ENCODE measurements at regions not wholly inside any gene's neighbourhood (a gene's known extent, or its start where the extent isn't known, plus 50 kb on each side); places are given as distances from the start of the nearest gene placed in this dataset.

DNA sequence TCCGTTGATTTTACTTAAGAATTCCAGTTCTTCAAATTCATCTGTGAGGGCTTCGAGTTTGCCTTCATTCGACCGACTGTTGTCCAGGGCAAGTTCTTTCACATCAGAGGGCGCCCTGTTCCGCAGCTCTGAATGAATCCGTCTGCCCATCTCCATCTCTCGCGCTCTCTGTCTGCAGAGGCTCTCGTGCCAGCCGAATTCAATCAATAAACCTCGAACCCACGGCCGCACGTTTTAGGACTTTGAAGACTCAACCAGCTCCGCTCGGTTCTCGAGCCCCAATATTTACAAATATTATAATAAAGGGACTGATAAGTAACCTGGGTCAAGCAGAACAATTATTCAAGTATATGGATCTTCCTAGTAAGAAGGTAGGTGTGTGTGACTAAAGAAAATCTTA lies 556.4 kb upstream of the SMIM31 start:
- TF ChIP-seq, protein P1, sequence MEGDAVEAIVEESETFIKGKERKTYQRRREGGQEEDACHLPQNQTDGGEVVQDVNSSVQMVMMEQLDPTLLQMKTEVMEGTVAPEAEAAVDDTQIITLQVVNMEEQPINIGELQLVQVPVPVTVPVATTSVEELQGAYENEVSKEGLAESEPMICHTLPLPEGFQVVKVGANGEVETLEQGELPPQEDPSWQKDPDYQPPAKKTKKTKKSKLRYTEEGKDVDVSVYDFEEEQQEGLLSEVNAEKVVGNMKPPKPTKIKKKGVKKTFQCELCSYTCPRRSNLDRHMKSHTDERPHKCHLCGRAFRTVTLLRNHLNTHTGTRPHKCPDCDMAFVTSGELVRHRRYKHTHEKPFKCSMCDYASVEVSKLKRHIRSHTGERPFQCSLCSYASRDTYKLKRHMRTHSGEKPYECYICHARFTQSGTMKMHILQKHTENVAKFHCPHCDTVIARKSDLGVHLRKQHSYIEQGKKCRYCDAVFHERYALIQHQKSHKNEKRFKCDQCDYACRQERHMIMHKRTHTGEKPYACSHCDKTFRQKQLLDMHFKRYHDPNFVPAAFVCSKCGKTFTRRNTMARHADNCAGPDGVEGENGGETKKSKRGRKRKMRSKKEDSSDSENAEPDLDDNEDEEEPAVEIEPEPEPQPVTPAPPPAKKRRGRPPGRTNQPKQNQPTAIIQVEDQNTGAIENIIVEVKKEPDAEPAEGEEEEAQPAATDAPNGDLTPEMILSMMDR (IDR thresholded peaks at IDR 0.05; ENCODE audit: low read depth, low read length): no peak
- DNase-seq (ENCODE audit: extremely low read depth, low read depth): no peak

DNA sequence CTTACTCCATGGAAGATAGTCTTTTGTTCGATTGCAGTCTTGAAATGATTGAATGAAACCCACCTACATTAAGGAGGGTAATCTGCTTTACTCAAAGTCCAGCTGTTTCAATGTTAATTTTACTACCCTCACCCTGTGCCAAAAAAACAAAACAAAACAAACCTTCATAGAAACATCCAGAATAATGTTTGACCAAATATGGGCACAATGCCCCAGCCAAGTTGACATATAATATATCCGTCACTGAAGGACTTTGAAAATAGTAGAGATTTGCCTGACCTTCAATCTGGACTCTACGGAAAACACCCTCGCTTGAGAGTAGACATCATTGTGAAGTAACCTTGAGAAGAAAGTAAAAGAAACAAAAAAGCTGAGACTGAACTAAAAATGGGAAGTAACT lies 550.5 kb upstream of the SMIM31 start:
- TF ChIP-seq, protein P1 (IDR thresholded peaks at IDR 0.05; ENCODE audit: low read depth, low read length): no peak
- DNase-seq (ENCODE audit: extremely low read depth, low read depth): no peak

- no peak for DNase-seq (ENCODE audit: extremely low read depth, low read depth)
- TF ChIP-seq, protein P1 (IDR thresholded peaks at IDR 0.05; ENCODE audit: low read depth, low read length): no peak
Measured at GRCh38 chr4:164204434-164204833, 549.5 kb upstream of the SMIM31 start.

GRCh38 chr4:164207460-164207859 lies 546.5 kb upstream of the SMIM31 start:
- no peak for DNase-seq (ENCODE audit: extremely low read depth, low read depth)
- TF ChIP-seq, protein P1 (IDR thresholded peaks at IDR 0.05; ENCODE audit: low read depth, low read length): no peak

- TF ChIP-seq, protein P1 (IDR thresholded peaks at IDR 0.05; ENCODE audit: low read depth, low read length): no peak
- no peak for DNase-seq (ENCODE audit: extremely low read depth, low read depth)
Measured at GRCh38 chr4:164210377-164210776, 543.6 kb upstream of the SMIM31 start.

DNA sequence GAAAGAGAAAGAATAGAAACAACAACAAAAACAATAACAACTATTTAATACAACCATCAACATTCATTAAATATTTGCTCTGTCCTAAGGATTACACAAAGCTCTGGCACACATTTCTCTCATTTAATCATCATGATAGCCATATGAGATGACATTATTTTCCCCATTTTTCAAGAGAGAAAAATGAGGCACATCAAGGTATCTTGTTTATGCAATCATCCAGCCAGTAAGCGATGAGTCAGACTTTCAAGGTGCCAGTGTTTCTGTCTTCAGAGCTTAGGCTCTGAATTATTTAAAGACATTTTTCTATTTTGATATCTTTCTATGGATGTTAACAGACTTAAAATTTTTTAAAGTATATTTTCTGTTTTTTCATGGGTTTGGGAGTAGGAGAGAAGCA lies 541.8 kb upstream of the SMIM31 start:
- DNase-seq (ENCODE audit: extremely low read depth, low read depth): no peak
- TF ChIP-seq, protein P1 (IDR thresholded peaks at IDR 0.05; ENCODE audit: low read depth, low read length): no peak

GRCh38 chr4:164212714-164213113 lies 541.2 kb upstream of the SMIM31 start:
- no peak for DNase-seq (ENCODE audit: extremely low read depth, low read depth)
- TF ChIP-seq, protein P1 (IDR thresholded peaks at IDR 0.05; ENCODE audit: low read depth, low read length): no peak

Data from AG09319 (cell line).